GM12873 (cell line): ENCODE measurements at regions not wholly inside any gene's neighbourhood (a gene's known extent, or its start where the extent isn't known, plus 50 kb on each side); places are given as distances from the start of the nearest gene placed in this dataset.

Source experiments
- TF ChIP-seq, protein P1 (sequence below): IDR thresholded peaks from 2 replicates; pipeline ENCODE4 v1.5.1; 2012; ENCODE audit warnings: low read depth, mild to moderate bottlenecking, moderate library complexity, low read length, control low read depth; ENCODE audit not compliant: insufficient read depth; ENCODE audit errors: missing control alignments

DNA sequence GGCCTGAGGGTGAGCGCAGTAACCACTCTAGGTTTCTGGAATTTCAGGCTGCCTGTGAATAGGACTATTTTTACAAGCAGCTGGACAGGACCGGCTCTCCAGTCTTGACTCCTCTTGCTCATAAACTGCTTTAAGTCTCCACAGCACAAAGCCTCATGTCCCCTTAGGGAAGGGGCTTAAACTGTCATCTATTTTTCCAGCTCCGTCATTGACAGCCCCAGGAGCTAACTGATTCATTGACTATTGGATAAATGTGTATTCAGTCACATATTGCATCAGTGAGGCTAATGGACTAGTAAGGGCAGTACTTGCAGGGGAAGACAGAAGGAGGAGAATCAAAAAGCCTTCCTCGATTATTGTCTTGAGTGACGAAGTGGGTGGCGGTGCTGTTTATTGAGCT lies 719.4 kb upstream of the ADAMTS16 start:
- TF ChIP-seq, protein P1, sequence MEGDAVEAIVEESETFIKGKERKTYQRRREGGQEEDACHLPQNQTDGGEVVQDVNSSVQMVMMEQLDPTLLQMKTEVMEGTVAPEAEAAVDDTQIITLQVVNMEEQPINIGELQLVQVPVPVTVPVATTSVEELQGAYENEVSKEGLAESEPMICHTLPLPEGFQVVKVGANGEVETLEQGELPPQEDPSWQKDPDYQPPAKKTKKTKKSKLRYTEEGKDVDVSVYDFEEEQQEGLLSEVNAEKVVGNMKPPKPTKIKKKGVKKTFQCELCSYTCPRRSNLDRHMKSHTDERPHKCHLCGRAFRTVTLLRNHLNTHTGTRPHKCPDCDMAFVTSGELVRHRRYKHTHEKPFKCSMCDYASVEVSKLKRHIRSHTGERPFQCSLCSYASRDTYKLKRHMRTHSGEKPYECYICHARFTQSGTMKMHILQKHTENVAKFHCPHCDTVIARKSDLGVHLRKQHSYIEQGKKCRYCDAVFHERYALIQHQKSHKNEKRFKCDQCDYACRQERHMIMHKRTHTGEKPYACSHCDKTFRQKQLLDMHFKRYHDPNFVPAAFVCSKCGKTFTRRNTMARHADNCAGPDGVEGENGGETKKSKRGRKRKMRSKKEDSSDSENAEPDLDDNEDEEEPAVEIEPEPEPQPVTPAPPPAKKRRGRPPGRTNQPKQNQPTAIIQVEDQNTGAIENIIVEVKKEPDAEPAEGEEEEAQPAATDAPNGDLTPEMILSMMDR = no peak

DNA sequence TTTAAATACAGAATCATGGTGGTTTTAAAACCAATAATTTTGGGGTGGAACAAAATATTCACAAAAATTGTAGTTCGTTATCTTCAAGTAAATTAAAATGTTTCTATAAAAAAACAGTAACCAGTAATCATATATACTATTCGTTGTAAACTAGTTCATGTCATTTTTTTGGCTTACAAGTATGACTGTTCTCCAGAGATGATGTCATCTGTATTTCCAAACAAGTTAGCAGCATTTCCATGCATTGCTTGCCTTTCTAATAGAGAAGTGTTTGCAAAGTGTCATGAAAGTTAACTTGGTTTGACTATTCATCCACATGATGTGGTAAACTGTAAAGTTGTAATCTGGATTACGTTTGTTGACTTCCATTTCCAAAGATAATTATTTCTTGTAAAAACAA lies 717.9 kb upstream of the ADAMTS16 start:
- TF ChIP-seq, protein P1 = no peak

DNA sequence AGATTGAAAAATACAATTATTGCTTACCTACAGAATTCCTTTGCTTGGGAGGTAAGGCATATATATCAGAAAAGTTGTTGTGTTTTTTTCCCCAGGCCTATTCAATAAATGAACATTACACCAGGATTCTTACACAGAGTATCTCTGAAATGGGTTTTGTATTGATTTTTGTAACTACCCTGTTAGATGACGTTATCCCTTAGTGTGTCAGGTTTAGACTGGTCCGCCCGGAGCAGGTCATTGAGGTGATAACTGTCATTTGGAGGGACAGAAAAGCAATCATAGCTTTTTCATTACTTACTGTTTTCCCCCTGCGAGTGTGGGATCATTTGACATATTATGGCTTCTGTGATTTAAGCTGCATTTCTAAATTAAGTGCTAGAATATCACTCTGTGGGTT lies 715.2 kb upstream of the ADAMTS16 start:
- TF ChIP-seq, protein P1 = no peak

DNA sequence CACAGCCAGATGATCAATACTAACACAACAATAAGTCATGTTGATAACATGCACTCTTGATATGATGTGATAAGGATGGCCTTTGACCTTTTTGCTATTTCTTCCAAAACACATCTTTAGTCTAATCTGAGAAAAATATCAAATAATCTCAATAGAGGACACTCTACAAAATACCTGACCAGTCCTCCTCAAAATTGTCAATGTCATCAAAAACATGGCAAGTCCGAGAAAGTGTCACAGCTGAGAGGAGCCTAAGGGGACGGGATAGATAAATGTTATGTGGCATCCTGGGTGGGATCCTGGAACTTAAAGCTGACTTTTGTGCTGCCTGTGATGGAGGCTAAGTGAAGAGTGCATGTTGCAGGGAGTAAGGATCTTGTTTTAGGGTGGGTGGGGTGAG lies 699.6 kb upstream of the ADAMTS16 start:
- TF ChIP-seq, protein P1 = no peak

DNA sequence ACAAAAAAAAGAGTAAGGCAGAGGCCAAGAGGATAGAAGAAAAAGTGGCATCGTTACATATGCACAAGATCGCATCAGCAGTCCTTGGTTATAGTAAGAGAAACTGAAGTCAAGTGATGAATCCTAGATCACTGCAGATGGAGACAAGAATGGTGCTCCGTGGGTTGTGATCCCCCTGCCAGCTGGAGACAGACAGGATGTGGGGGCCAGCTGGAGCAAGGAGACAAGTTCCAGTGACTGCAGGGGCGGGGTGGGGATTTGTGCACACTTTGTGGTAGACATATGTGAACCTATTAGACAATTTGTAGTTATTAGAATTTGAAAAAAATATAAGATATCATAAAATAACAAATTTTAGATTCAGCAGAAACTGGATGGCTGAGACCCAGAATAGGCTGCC lies 697.9 kb upstream of the ADAMTS16 start:
- TF ChIP-seq, protein P1 = no peak

DNA sequence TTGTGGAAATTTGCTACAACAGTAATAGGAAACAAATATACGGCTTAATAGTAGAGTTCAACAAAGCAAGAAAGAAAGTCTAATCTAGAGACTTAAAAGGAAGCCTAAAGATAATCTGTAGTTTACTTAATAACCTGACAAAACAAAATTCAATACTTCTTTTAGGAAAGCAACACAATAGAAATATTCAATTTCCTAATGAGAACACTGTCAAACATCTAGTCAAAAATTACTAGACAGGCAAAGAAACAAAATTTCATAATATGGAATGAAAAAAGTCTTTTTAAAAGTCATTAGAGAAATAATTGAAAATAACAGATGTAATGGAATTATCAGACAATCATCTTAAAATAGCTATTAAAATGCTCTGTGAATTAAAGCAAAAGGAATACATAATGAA lies 692.5 kb upstream of the ADAMTS16 start:
- TF ChIP-seq, protein P1 = no peak

DNA sequence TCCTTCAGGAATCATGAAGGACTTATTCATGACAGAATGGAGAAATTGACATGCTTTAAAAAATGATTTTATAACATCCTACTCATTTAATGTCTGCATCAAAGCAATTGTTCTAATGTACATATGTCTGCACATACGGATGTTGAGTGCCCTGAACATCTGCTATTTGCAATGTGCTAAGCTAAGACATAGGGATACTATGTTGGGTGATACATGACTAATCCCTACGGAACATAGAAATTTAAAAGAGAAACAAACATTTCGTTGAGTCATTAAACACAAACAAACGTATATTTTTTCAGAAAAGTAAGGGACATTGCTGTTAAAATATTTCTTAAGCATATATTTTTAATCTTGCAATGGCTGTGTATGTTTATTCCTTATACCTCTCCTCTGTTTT lies 686.5 kb upstream of the ADAMTS16 start:
- TF ChIP-seq, protein P1 = no peak

DNA sequence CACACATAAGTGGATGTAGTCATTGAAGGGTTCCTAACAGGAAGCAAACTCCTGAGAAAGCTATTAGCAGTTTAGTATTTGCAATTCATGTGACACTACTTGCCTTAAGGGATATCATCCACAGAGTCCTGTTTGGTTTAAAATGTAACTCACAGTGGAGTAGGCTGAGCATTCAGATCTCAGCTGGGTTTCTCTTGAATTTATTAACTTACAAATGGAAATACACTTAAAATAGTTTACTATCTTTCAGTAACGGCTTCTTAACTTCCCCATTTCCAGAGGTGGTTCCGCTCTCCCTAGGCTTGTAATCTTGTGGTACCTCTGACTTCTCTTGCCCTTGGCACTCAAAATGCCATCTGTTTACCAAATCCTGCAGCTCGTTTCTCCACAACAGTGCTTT lies 660.7 kb upstream of the ADAMTS16 start:
- TF ChIP-seq, protein P1 = no peak
